NCI-H2029 (cell line): ENCODE measurements at regions not wholly inside any gene's neighbourhood (a gene's known extent, or its start where the extent isn't known, plus 50 kb on each side); places are given as distances from the start of the nearest gene placed in this dataset.

Experiments
- DNase-seq: peaks from one replicate; lab custom pipeline; 2025; lab: John Stamatoyannopoulos, UW

- DNase-seq = no peak
Measured at GRCh38 chr2:64402876-64403275, 51.1 kb upstream of the LGALSL start.

- no peak for DNase-seq
Measured at GRCh38 chr2:64403426-64403825, 50.5 kb upstream of the LGALSL start.

- peak; percentile 92 for DNase-seq
Measured at GRCh38 chr2:64404002-64404731, 49.8 kb upstream of the LGALSL start.
